BJ (cell line): ENCODE measurements at regions not wholly inside any gene's neighbourhood (a gene's known extent, or its start where the extent isn't known, plus 50 kb on each side); places are given as distances from the start of the nearest gene placed in this dataset.

Experiments used
- CTCF ChIA-PET: fragments of 350-600 bp; formaldehyde crosslinking; extraction: SDS; loops from one replicate; lab custom pipeline; 2021; ENCODE audit warnings: antibody characterized with exemption, inconsistent platforms; lab: Yijun Ruan, JAX
- POLR2A ChIA-PET: fragments of 300-600 bp; sonication (Branson Sonifier 250); formaldehyde crosslinking; extraction: SDS; loops from one replicate; lab custom pipeline; 2021; ENCODE audit warnings: antibody characterized with exemption; lab: Charles Lee
- DNase-seq: peaks from one replicate; pipeline ENCODE4 v3.0.0-alpha.2; 2011; ENCODE audit warnings: low read depth
- H3K27me3 ChIP-seq: 2 replicates; pipeline ENCODE4 v1.6.0; 2011; ENCODE audit warnings: low read length; ENCODE audit not compliant: control insufficient read depth, insufficient read depth
- H3K36me3 ChIP-seq: 2 replicates; pipeline ENCODE4 v1.5.1; 2011; ENCODE audit warnings: low read length; ENCODE audit not compliant: control insufficient read depth, insufficient read depth
- H3K4me3 ChIP-seq: 2 replicates; pipeline ENCODE4 v1.5.1; 2011; ENCODE audit warnings: low read depth, mild to moderate bottlenecking, control low read depth, low read length
- TF ChIP-seq, protein P1 (sequence below): IDR thresholded peaks from 2 replicates; pipeline ENCODE4 v1.5.1; 2011; ENCODE audit warnings: low read depth, mild to moderate bottlenecking, control low read depth, inconsistent platforms, low read length, moderate library complexity; ENCODE audit not compliant: insufficient read depth

DNA sequence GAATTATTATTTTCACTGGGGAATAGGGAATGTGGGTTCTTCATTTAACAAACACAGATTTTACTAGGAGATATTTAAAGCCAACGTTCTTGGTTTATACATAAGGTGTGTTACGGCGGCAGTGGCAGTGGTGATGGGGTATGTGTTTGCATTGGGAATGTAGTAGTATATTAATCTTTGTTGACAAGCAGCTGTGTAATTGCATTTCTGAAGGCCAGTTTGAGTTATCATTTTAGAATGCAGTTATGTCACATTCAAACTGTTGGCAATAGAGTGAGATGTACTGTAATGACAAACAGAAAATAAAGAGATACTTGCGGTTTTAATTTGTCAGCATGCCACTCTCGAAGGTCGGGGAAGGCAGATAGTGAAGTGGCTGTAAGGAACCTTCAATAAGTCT, 628.6 kb upstream of the POM121L12 start:
- no peak for DNase-seq
- POLR2A ChIA-PET, result no interaction called here
- CTCF ChIA-PET, result no interaction called here
- H3K27me3 ChIP-seq, result no peaks in the 10 kb centered on the region
- no peak overlapping the region for H3K4me3 ChIP-seq
- TF ChIP-seq, protein P1, sequence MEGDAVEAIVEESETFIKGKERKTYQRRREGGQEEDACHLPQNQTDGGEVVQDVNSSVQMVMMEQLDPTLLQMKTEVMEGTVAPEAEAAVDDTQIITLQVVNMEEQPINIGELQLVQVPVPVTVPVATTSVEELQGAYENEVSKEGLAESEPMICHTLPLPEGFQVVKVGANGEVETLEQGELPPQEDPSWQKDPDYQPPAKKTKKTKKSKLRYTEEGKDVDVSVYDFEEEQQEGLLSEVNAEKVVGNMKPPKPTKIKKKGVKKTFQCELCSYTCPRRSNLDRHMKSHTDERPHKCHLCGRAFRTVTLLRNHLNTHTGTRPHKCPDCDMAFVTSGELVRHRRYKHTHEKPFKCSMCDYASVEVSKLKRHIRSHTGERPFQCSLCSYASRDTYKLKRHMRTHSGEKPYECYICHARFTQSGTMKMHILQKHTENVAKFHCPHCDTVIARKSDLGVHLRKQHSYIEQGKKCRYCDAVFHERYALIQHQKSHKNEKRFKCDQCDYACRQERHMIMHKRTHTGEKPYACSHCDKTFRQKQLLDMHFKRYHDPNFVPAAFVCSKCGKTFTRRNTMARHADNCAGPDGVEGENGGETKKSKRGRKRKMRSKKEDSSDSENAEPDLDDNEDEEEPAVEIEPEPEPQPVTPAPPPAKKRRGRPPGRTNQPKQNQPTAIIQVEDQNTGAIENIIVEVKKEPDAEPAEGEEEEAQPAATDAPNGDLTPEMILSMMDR, result no peak
- no peaks in the 10 kb centered on the region for H3K36me3 ChIP-seq

DNA sequence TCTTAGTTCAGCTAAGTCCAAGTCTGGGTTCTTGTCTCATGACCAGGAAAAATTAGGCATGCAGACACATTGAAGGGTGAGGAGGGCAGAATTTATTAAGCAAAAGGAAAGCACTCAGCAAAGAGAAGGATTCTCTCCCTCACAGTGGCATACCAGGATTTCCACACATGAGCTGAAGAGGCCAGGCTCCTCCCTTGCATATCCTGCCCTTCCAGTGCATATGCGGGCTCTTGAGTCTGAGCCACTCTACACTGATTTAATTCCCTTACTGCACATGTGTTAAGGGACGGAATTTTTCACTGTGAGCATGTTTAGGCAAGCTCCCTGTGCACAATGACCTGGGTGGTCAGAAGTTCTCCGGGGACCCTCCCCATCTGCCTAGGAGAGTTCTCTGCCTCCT, 652.7 kb upstream of the POM121L12 start:
- CTCF ChIA-PET, result no interaction called here
- TF ChIP-seq, protein P1, result no peak
- POLR2A ChIA-PET, result no interaction called here
- Histone ChIP-seq H3K36me3 (no peaks in the 10 kb centered on the region), H3K27me3 (no peaks in the 10 kb centered on the region), H3K4me3 (no peak overlapping the region)
- DNase-seq, result no peak

DNA sequence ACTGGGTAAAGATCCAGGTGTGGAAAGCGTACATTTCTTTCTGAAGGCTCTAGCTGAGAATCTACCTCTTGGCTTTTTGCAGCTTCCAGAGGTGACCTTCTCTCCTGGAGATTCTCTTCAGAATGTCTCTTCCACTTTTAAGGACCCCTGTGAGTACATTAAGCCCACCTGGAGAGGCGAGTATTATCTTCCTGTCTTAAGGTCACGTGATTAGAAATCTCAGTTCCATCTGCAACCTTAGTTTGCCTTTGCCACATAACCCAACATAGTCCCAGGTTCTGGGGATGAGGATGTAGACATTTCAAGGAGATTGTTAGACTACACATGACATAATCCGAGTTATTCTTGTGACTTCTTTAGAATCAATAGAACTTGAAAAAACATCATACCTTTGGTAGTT, 665.5 kb upstream of the POM121L12 start:
- CTCF ChIA-PET, result no interaction called here
- Histone ChIP-seq H3K27me3 (no peaks in the 10 kb centered on the region), H3K36me3 (no peaks in the 10 kb centered on the region), H3K4me3 (no peak overlapping the region)
- TF ChIP-seq, protein P1, result no peak
- POLR2A ChIA-PET, result no interaction called here
- no peak for DNase-seq

DNA sequence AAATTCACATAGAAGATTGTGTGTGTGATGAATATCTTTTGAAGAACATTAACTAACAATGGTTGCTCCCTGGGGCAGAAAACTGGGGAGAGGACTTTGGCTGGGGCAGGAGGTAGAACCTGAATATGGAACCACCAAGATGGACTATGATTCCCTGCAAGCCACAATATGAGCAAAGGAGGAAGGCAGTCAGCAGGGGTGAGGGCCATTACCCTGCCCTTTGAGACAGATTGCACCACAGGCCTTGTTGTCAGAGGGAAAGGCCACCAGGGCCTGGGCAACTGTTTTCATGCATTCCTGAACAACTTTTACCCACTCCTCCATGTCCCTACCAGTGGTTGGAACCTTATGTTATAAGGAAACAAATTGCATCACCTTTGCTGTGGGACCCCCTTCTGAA, 670.1 kb upstream of the POM121L12 start:
- TF ChIP-seq, protein P1, result no peak
- ChIA-PET CTCF (no interaction called here), POLR2A (no interaction called here)
- no peaks in the 10 kb centered on the region for H3K27me3 ChIP-seq
- no peak for DNase-seq
- no peaks in the 10 kb centered on the region for H3K36me3 ChIP-seq
- no peak overlapping the region for H3K4me3 ChIP-seq

DNA sequence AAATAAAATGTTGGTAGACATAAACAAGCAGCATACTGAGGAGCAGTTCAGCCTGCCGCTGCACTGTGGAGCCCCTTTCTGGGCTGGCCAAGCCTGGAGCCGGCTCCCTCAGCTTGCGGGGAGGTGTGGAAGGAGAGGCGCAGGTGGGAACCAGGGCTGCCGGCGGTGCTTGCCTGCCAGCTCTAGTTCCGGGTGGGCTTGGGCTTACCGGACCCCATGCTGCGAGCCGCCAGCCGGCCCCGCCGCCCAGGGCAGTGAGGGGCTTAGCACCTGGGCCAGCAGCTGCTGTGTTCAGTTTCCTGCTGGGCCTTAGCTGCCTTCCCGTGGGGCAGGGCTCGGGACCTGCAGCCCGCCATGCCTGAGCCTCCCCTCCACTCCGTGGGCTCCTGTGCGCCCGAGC, 672.9 kb upstream of the POM121L12 start:
- POLR2A ChIA-PET, result no interaction called here
- no peaks in the 10 kb centered on the region for H3K36me3 ChIP-seq
- H3K27me3 ChIP-seq, result no peaks in the 10 kb centered on the region
- CTCF ChIA-PET, result no interaction called here
- TF ChIP-seq, protein P1, result no peak
- H3K4me3 ChIP-seq, result no peak overlapping the region
- no peak for DNase-seq
